Activated T-helper 9 cell treated with anti-CD3 and anti-CD28 coated beads, Interleukin-2, amount 50 U/mL, for 16 hours (primary cell): ENCODE measurements at regions not wholly inside any gene's neighbourhood (a gene's known extent, or its start where the extent isn't known, plus 50 kb on each side); places are given as distances from the start of the nearest gene placed in this dataset.

Experiments
- DNase-seq: peaks from one replicate; pipeline ENCODE4 v3.0.0-alpha.2; 2020; ENCODE audit warnings: low read depth

GRCh38 chr6:56713254-56713672 is 70.6 kb upstream of the DST start:
- no peak for DNase-seq

GRCh38 chr6:56710967-56711366 is 68.3 kb upstream of the DST start:
- no peak for DNase-seq

- DNase-seq: no peak
These were observed 67.0 kb upstream of the DST start for GRCh38 chr6:56709650-56710049.

GRCh38 chr6:56708810-56709597 is 66.3 kb upstream of the DST start:
- no peak for DNase-seq

- DNase-seq: no peak
These were observed 64.5 kb upstream of the DST start for GRCh38 chr6:56706981-56707726.

GRCh38 chr6:56699066-56699654 is 56.5 kb upstream of the DST start:
- DNase-seq: no peak

GRCh38 chr6:56695702-56696101 is 53.0 kb upstream of the DST start:
- DNase-seq: no peak

- no peak for DNase-seq
These were observed 51.3 kb upstream of the DST start for GRCh38 chr6:56694002-56694401.

- no peak for DNase-seq
These were observed 50.5 kb upstream of the DST start for GRCh38 chr6:56693246-56693607.

- no peak for DNase-seq
These were observed 50.0 kb upstream of the DST start for GRCh38 chr6:56692523-56693245.
